Fibroblast of the aortic adventitia (primary cell): ENCODE measurements at regions not wholly inside any gene's neighbourhood (a gene's known extent, or its start where the extent isn't known, plus 50 kb on each side); places are given as distances from the start of the nearest gene placed in this dataset.
A peak's percentile ranks its signal among the peaks of the same experiment; 100 is the strongest.

Experiments
- DNase-seq: peaks from one replicate; pipeline ENCODE4 v3.0.0-alpha.2; 2010; ENCODE audit warnings: low read depth
- H3K4me3 ChIP-seq: 2 replicates; pipeline ENCODE4 v1.5.1; 2011; ENCODE audit warnings: low read depth, mild to moderate bottlenecking, control low read depth, low read length, moderate library complexity
- TF ChIP-seq, protein P1 (sequence below): IDR thresholded peaks from 2 replicates; pipeline ENCODE4 v1.5.1; 2011; ENCODE audit warnings: mild to moderate bottlenecking, low read length, control low read depth, inconsistent platforms; ENCODE audit not compliant: insufficient read depth

GRCh38 chr6:113089056-113089455 is 741.9 kb downstream of the RFPL4B start:
- H3K4me3 ChIP-seq, result no peak overlapping the region
- DNase-seq, result no peak

DNA sequence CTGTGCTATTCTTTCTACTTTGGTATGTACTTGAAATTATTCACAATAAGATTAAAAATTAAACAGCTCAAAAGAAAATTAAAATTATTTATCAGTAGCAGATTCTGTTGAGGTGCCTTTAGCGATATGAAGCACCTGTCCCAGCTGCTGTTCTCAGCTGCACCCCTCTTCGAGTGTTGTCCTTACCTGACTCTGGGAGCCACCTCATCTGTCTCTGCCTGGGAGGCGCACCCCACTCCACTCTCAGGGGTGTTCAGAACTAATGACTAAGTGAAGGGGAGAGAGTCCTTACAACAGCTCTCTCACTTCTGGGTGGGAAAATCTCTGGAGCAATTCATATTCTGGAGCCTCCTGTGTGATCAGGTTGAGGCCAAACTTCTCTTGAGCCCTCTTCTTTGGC is 745.7 kb downstream of the RFPL4B start:
- DNase-seq, result no peak
- TF ChIP-seq, protein P1, sequence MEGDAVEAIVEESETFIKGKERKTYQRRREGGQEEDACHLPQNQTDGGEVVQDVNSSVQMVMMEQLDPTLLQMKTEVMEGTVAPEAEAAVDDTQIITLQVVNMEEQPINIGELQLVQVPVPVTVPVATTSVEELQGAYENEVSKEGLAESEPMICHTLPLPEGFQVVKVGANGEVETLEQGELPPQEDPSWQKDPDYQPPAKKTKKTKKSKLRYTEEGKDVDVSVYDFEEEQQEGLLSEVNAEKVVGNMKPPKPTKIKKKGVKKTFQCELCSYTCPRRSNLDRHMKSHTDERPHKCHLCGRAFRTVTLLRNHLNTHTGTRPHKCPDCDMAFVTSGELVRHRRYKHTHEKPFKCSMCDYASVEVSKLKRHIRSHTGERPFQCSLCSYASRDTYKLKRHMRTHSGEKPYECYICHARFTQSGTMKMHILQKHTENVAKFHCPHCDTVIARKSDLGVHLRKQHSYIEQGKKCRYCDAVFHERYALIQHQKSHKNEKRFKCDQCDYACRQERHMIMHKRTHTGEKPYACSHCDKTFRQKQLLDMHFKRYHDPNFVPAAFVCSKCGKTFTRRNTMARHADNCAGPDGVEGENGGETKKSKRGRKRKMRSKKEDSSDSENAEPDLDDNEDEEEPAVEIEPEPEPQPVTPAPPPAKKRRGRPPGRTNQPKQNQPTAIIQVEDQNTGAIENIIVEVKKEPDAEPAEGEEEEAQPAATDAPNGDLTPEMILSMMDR, result no peak
- H3K4me3 ChIP-seq, result no peak overlapping the region

More at GRCh38 chr6:113089056-113089455, 741.9 kb downstream of the RFPL4B start:
- TF ChIP-seq, protein P1, result no peak

- no peak for DNase-seq
- TF ChIP-seq, protein P1, result no peak
- H3K4me3 ChIP-seq, result no peak overlapping the region
Measured at GRCh38 chr6:113094779-113095178, 747.6 kb downstream of the RFPL4B start.

DNA sequence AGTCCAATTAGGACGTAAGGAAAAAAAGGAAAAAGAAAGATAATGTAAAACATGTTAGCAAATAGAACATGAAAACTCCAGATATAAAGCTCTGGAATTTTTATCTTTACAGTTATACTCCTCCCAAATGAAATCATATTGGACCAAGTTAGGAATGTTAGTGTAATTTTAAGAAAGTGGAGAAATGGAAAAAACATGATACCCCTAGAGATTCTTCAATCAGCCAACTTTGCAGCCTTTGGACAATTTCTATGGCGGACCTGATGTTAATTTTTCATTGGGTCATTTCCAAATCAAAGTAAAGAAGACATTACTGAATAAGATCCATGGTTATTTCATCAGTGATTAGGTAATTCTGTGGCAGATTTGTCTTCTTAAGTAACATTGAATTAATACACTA is 748.7 kb downstream of the RFPL4B start:
- no peak overlapping the region for H3K4me3 ChIP-seq
- no peak for DNase-seq
- TF ChIP-seq, protein P1, result no peak

DNA sequence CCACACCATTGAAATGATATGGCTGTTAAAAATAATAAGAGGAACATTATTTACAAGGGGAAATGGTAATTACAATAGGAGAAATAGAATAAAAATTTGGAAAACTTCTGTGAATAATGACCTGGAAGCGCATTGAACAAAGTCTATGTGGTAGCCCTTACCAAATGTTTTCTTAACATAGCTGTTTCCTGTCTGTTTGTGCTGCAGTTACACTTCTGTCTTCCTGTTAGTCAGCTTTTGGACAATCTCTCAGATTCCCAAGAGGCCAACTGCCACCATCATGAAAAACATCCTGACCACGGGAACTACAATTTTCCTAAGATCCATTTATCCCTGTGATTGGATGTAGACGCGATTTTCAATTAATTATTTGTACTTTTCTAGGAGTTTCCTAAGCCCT is 754.4 kb upstream of the MARCKS start:
- H3K4me3 ChIP-seq, result no peak overlapping the region
- DNase-seq, result no peak
- TF ChIP-seq, protein P1, result no peak

DNA sequence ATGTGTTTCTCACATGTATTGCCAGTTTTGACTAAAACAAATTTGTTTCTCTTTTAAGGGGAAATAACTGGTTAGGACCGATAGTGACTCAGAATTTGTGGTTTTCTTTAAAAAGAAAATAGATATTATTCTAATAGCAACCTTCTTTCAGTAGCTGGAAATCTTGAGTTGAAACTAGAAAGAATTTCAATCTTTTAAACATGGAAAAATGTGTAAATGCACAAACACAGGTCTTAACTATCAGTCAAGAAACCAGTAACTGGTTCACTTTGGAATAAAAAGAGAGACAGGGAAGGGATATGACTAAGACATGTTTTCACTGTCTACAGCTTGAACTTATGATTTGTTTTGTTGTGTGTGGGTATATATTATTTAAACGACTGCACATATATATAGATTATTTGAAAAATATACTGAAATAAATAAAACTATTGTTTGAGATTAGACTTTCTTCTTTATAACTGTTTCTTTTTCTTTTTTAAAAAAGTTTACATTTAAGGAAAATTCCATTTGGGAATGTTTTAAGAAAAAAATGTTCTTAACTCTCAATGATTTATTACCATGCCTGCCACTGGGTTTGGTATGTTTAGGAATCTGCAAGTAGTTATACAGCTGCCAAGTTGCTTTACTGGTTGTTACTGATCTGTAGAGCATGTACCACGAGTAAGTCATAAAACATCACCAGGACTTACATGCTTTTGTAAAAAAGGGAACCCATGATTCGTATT is 753.3 kb upstream of the MARCKS start:
- TF ChIP-seq, protein P1, result no peak
- H3K4me3 ChIP-seq, result no peak overlapping the region
- peak; percentile 84 for DNase-seq

GRCh38 chr6:113104541-113104940 is 752.6 kb upstream of the MARCKS start:
- DNase-seq, result no peak
- TF ChIP-seq, protein P1, result no peak

More at GRCh38 chr6:113104541-113104940, 752.6 kb upstream of the MARCKS start:
- no peak overlapping the region for H3K4me3 ChIP-seq
